IPS-18c (cell line): ENCODE measurements at regions not wholly inside any gene's neighbourhood (a gene's known extent, or its start where the extent isn't known, plus 50 kb on each side); places are given as distances from the start of the nearest gene placed in this dataset.

ENCODE experiments used
- H3K4me3 ChIP-seq: 2 replicates; pipeline ENCODE4 v1.7.0; 2013; ENCODE audit warnings: low read depth, mild to moderate bottlenecking, low read length, moderate library complexity; ENCODE audit not compliant: insufficient read depth
- H3K9me3 ChIP-seq: one replicate; pipeline ENCODE4 v1.6.1; 2013; ENCODE audit warnings: mild to moderate bottlenecking, low read length, moderate library complexity; ENCODE audit not compliant: control insufficient read depth, insufficient read depth

GRCh38 chr7:12136523-12136922, 74.6 kb upstream of the TMEM106B start:
- Histone ChIP-seq H3K9me3 (no peaks in the 10 kb centered on the region), H3K4me3 (no peak overlapping the region)

- H3K9me3 ChIP-seq: no peaks in the 10 kb centered on the region
- no peak overlapping the region for H3K4me3 ChIP-seq
Observed at GRCh38 chr7:12137283-12137682, 73.8 kb upstream of the TMEM106B start.

DNA sequence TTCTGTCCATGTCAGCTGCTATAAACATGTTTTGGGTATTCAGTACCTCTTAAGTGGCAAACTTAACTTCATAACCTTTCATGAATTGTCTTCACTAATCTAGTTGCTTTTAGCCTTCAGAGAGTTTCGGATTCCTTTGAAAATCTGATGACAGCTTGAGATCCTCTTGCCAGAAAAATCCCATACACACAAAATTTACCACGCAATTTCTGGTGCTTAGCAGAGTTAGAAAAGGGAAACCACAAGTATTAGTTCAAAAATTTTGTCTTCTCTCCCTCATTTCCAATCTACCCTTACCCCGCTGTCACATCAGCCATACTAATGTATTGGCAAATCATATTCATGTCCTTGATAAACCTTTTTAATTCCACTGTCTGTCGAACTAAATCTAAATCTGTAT, 72.7 kb upstream of the TMEM106B start:
- H3K4me3 ChIP-seq: no peak overlapping the region
- no peaks in the 10 kb centered on the region for H3K9me3 ChIP-seq

GRCh38 chr7:12139416-12139815, 71.7 kb upstream of the TMEM106B start:
- Histone ChIP-seq H3K4me3 (no peak overlapping the region), H3K9me3 (no peaks in the 10 kb centered on the region)

DNA sequence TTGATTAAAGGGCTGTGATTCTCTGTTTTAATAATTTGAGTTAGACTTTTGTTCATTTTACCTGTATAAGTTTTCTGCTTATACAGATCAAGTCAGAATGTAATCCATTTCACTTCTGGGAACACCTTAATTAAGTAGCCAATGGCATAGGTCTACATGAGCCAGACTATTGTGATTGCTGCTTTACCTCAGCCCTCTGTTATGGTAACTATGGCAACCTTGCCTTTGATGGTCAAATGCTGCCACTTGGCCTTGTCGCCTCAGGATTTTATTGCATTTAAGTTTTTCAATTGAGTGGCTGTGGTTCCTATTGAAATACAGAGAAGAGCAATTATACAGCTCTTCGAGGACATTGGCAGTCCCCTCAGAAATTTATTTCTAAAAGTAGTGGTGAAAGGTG, 64.3 kb upstream of the TMEM106B start:
- Histone ChIP-seq H3K9me3 (no peaks in the 10 kb centered on the region), H3K4me3 (no peak overlapping the region)

DNA sequence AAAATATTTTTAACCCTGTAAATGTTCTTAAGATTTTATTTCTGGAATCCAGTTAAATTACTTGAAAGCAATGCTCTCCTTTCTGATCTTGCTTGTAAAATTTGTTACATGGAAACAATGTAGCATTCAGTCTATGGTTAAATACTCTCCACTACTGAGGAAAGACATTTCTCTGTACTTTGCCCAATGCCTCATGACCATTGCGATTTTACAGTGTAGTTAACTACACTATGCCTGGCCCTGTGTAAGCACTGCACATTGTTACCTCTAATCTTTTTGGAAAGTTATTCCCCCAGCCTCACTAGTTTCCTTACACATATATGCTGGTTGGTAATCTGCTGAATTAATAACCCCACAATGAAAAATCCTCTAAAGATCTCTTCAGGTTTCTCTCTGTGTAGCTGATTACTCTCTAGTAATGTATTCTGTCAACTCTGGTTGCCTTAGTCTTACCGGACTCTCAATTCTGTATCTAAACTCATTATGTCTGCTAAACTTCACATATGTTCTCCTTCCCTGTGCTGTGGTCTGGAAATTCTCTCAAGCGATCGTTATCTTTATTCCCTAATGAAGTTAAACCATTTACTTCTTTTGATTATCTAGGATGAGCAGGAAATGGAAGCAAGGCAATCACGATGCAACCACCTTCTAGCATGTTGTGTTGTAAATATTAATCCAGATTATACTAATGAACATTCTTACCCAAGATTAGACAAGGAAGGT, 58.7 kb upstream of the TMEM106B start:
- H3K4me3 ChIP-seq: no peak overlapping the region
- H3K9me3 ChIP-seq: no peaks in the 10 kb centered on the region

DNA sequence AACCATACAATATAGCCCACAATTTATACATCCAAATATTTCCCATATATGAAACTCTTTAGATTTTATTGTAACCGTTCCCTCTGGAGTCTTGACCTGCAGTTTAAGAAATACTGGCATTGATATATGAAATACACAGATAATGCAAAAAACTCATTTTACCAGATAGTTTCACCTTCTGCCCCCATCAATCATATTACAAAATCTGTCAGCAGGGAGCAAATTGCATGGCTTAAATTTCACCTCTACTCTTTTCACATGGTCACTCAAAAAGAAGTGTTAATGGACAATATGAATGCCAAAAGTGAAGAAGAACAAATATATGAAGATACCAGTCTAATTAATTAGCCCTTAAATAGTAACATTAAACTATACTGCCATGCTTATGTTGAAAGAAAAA, 57.0 kb upstream of the TMEM106B start:
- Histone ChIP-seq H3K9me3 (no peaks in the 10 kb centered on the region), H3K4me3 (no peak overlapping the region)

DNA sequence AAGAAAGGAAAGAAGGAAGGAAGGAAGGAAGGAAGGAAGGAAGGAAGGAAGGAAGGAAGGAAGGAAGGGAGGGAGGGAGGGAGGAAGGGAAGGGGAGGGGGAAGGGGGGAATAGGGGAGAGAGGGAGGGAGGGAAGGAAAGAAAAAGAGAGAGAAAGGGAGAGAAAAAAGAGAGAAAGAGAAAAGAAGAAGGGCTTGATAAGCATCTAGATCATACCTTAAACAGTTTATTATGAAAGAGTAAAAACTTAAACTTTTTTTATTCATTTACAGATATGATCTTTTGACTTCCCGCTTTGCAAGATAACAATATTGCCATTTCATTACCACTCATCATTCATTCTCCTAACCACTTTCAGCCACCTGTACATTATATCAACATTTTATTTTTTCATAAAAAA, 53.6 kb upstream of the TMEM106B start:
- H3K4me3 ChIP-seq: no peak overlapping the region

DNA sequence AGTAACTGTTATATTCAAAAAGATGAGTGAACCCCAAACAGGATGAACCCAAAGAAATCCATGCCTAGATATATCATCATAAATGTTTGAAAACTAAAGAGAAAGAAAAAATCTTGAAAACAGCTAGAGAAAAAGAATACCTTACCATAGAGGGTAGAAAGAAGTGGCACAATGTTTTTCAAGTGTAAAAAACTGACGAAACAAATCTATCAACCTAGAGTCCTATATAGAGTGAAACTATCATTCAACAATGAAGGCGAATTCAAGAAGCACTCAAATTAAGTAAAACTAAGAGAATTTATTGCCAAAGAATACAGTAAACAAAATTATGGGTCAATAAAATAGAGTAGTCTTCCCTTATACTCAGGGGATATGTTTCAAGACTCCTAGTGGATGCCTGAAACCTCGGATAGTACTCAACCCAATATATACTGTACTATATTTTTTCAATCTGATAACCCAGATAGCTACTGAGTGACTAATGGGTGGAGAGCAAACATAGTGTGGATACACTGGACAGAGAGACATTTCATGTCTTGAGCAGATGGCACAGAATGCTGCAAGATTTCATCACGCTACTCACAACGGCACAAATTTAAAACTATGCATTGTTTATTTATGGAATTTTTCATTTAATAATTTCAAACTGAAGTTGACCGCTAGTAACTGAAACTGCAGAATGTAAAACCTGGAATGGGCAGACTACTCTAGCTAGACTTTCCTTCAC, 52.6 kb upstream of the TMEM106B start:
- Histone ChIP-seq H3K4me3 (no peak overlapping the region), H3K9me3 (no peaks in the 10 kb centered on the region)

More for the DNA sequence above, 53.6 kb upstream of the TMEM106B start:
- no peaks in the 10 kb centered on the region for H3K9me3 ChIP-seq

DNA sequence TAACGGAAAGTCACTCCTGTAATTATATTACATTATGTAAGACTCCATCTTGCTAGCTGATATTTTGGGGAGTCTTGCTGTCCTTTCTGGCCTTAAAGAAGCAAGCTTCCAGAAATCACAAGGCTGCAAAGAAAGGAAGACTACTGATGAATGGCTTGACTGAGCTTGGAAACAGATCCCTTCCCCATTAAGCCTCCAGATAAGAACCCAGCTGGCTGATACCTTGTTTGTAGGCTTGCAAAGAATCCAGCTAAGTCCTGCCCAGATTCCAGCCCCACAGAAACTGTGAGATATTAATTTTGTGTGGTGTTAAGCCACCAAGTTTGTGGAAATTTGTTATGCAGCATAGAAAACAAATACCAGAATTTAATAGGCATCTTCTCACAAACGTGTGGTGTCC, 49.9 kb upstream of the TMEM106B start:
- Histone ChIP-seq H3K4me3 (no peak overlapping the region), H3K9me3 (no peaks in the 10 kb centered on the region)
